HCT116 (cell line): ENCODE measurements at regions not wholly inside any gene's neighbourhood (a gene's known extent, or its start where the extent isn't known, plus 50 kb on each side); places are given as distances from the start of the nearest gene placed in this dataset.

ENCODE experiments used
- ATAC-seq: fragments of 200-7000 bp; cut with Tn5 transposase; 2 replicates; pipeline ENCODE4 v1.9.1; 2020; ENCODE audit warnings: mild to moderate bottlenecking, moderate library complexity
- BruUV-seq: library from RNA; stranded (reverse); fragments of 400-500 nt; replicated peaks from 2 replicates; lab custom pipeline; 2021; lab: Mats Ljungman, UMichigan
- CTCF ChIA-PET: fragments of 300-600 bp; sonication (Branson Sonifier 250); formaldehyde crosslinking; loops from one replicate; lab custom pipeline; 2021; ENCODE audit warnings: antibody characterized with exemption; lab: Charles Lee
- POLR2A ChIA-PET: fragments of 300-600, 350-600 bp; sonication (Branson Sonifier 250); formaldehyde crosslinking; loops from one replicate; lab custom pipeline; 2021; ENCODE audit warnings: antibody characterized with exemption; lab: Charles Lee
- RAD21 ChIA-PET, 2 experiments: fragments of 300-600 bp; sonication (Branson Sonifier 250); formaldehyde crosslinking; loops; one replicate each; lab custom pipeline; 2023; ENCODE audit warnings: low total read pairs in 2 of 2; ENCODE audit not compliant: uncharacterized antibody in 2 of 2, unreplicated experiment in 2 of 2, low non-redundant PET in 1 of 2; lab: Charles Lee
- DNase-seq: peaks from one replicate; pipeline ENCODE4 v3.0.0-alpha.2; 2010; ENCODE audit warnings: low read depth, low spot score
- H2AFZ ChIP-seq: fragments of 200-600 bp; shearing (Covaris generic), sonication (generic); 2 replicates; pipeline ENCODE4 v1.6.1; 2017; ENCODE audit warnings: low read depth, mixed run types, mixed read lengths, antibody characterized with exemption, low read length; ENCODE audit not compliant: poor library complexity, severe bottlenecking
- H3K27ac ChIP-seq: 2 replicates; pipeline ENCODE4 v1.5.1; 2012; ENCODE audit warnings: low read depth, low read length
- H3K27me3 ChIP-seq: fragments of 200-600 bp; sonication (generic); 2 replicates; pipeline ENCODE4 v1.6.1; 2016; ENCODE audit warnings: mixed run types, low read length, mixed read lengths; ENCODE audit not compliant: insufficient read depth
- H3K36me3 ChIP-seq, 2 experiments: fragments of 200-500 bp in 1 of 2; fragments of 200-600 bp in 1 of 2; sonication (Bioruptor generic) in 1 of 2; sonication (generic) in 1 of 2; 2 replicates each; pipeline versions ENCODE4 v1.5.1 to v1.6.1; 2014 to 2016; ENCODE audit warnings: low read length in 2 of 2, inconsistent platforms in 1 of 2, mixed read lengths in 1 of 2, mixed run types in 1 of 2; ENCODE audit not compliant: insufficient read depth in 2 of 2, control insufficient read depth in 1 of 2
- H3K4me1 ChIP-seq, 2 experiments: fragments of 200-600 bp in 1 of 2; sonication (generic) in 1 of 2; 2 replicates each; pipeline versions ENCODE4 v1.5.1 to v1.6.1; 2012 to 2017; ENCODE audit warnings: low read length in 2 of 2, inconsistent platforms in 1 of 2, mild to moderate bottlenecking in 1 of 2, mixed read lengths in 1 of 2, mixed run types in 1 of 2, moderate library complexity in 1 of 2; ENCODE audit not compliant: insufficient read depth in 2 of 2, control insufficient read depth in 1 of 2
- H3K4me2 ChIP-seq: fragments of 200-600 bp; sonication (generic); 2 replicates; pipeline ENCODE4 v1.6.1; 2017; ENCODE audit warnings: mixed run types, low read length, mixed read lengths
- H3K4me3 ChIP-seq, 2 experiments: fragments of 200-600 bp in 1 of 2; sonication (generic) in 1 of 2; replicated peaks in 1 of 2; 2 replicates each; pipeline ENCODE4 v1.5.1; 2011 to 2016; ENCODE audit warnings: low read length in 2 of 2, control low read depth in 1 of 2, low read depth in 1 of 2, mild to moderate bottlenecking in 1 of 2, mixed read lengths in 1 of 2, mixed run types in 1 of 2
- H3K79me2 ChIP-seq: fragments of 200-600 bp; sonication (generic); 2 replicates; pipeline ENCODE4 v1.6.1; 2017; ENCODE audit warnings: mild to moderate bottlenecking, mixed run types, low read length, moderate library complexity, mixed read lengths; ENCODE audit not compliant: insufficient read depth
- H3K9ac ChIP-seq: fragments of 200-600 bp; sonication (generic); 2 replicates; pipeline ENCODE4 v1.6.1; 2016; ENCODE audit warnings: low read length, mixed read lengths
- H3K9me2 ChIP-seq: fragments of 200-600 bp; sonication (generic), shearing (Covaris generic); 2 replicates; pipeline ENCODE4 v1.6.1; 2017; ENCODE audit warnings: mixed run types, mild to moderate bottlenecking, moderate library complexity; ENCODE audit not compliant: insufficient read depth
- H3K9me3 ChIP-seq, 2 experiments: fragments of 200-500 bp in 1 of 2; fragments of 200-600 bp in 1 of 2; sonication (Bioruptor generic) in 1 of 2; sonication (generic) in 1 of 2; 2 replicates each; pipeline ENCODE4 v1.6.1; 2014 to 2017; ENCODE audit warnings: low read length in 2 of 2, mixed read lengths in 2 of 2, inconsistent platforms in 1 of 2, low read depth in 1 of 2, mild to moderate bottlenecking in 1 of 2, mixed run types in 1 of 2, moderate library complexity in 1 of 2; ENCODE audit not compliant: control insufficient read depth in 1 of 2, insufficient read depth in 1 of 2
- H4K20me1 ChIP-seq: fragments of 200-600 bp; sonication (generic), shearing (Covaris generic); 2 replicates; pipeline ENCODE4 v1.6.1; 2017; ENCODE audit warnings: mixed run types, mild to moderate bottlenecking, moderate library complexity; ENCODE audit not compliant: insufficient read depth
- CBX3 ChIP-seq: IDR thresholded peaks from 2 replicates; pipeline ENCODE4 v1.6.1; 2012; ENCODE audit warnings: low read depth
- CTCF ChIP-seq, 3 experiments: fragments of 200-600 bp in 1 of 3; sonication (generic) in 1 of 3; IDR thresholded peaks in 2 of 3; conservative IDR thresholded peaks in 1 of 3; 2 replicates each; pipeline ENCODE4 v1.5.1; 2012 to 2017; ENCODE audit warnings: low read depth in 2 of 3, low read length in 2 of 3, antibody characterized with exemption in 1 of 3, borderline replicate concordance in 1 of 3, control low read depth in 1 of 3, mild to moderate bottlenecking in 1 of 3, mixed read lengths in 1 of 3, mixed run types in 1 of 3, moderate library complexity in 1 of 3; ENCODE audit not compliant: insufficient read depth in 1 of 3
- EZH2 ChIP-seq: fragments of 200-600 bp; sonication (generic); IDR thresholded peaks from 2 replicates; pipeline ENCODE4 v1.6.1; 2017; ENCODE audit warnings: antibody characterized with exemption, mixed run types
- EZH2phosphoT487 ChIP-seq: fragments of 200-600 bp; IDR thresholded peaks from 2 replicates; pipeline ENCODE4 v1.6.1; 2018; ENCODE audit warnings: antibody characterized with exemption, borderline replicate concordance
- FOSL1 ChIP-seq: IDR thresholded peaks from 2 replicates; pipeline ENCODE4 v1.6.1; 2012; ENCODE audit warnings: low read depth
- POLR2AphosphoS5 ChIP-seq: IDR thresholded peaks from 2 replicates; pipeline ENCODE4 v1.6.1; 2011; ENCODE audit warnings: mild to moderate bottlenecking, low read depth, low read length, moderate library complexity
- RAD21 ChIP-seq: IDR thresholded peaks from 2 replicates; pipeline ENCODE4 v1.6.1; 2012; ENCODE audit warnings: low read depth, mild to moderate bottlenecking
- REST ChIP-seq: IDR thresholded peaks from 2 replicates; pipeline ENCODE4 v1.6.1; 2012; ENCODE audit warnings: low read depth
- SIN3A ChIP-seq: IDR thresholded peaks from 2 replicates; pipeline ENCODE4 v1.6.1; 2012; ENCODE audit warnings: low read depth
- SP1 ChIP-seq: IDR thresholded peaks from 2 replicates; pipeline ENCODE4 v1.6.1; 2012; ENCODE audit warnings: low read depth
- ZFX ChIP-seq: fragments of 450-650 bp; IDR thresholded peaks from 2 replicates; pipeline ENCODE4 v1.6.1; 2017
- intact Hi-C: fragments of 100-400 bp; cut with micrococcal nuclease; formaldehyde crosslinking; loops from 2 replicates; pipeline ENCODE4 v1.10.0; 2022

DNA sequence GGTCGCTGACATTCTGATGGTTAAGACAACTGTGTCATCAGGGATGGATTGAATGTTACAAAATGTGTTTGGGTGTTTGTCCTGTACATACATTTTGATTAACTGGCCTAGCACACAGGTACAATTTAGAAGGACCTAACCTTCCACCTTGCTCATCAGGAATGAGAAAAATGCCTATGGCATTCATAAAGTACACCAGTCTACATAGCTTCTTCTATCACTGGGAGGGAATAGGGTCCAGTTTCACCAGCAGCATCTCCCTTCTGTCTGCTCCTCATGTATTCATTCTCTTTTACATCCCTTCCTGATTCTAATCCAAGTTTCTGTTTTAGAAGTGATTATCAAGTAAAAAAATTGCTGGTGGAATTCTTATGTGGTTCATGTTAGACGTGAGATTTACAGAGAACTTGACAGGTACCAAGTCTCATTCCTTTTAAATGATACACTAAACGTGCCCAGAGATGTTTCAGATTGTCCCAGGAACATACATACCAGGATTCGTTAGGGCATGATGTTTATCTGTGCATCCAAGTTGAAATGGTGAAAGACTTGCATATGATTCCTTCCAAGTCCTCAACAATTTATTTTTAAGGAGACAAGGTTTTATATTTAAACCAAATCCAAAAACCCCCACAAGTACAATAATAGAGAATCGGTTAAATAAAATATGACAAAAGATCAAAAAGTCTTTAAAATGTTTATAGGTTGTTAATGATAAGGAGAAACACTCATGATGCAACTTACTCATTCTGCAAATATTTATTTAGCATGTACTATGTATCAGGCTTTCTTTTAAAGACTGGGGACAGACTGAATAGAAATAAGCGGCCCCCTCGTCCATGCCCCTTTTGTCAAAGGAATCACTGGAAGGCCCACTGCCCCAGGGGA lies 359.1 kb downstream of the ZNF674 start:
- BruUV-seq = no TSS peak
- POLR2A ChIA-PET = no interaction called here
- Histone ChIP-seq H3K27me3 (no peaks in the 10 kb centered on the region), H3K36me3 (no peaks in the 10 kb centered on the region; a peak in 1 of 4 replicates), H3K9ac (peak overlapping the region; percentile 44)
- DNase-seq = no peak
- intact Hi-C loops = loop anchor here (10.0 kb wide), 1 partner anchor 189 kb away; no protein-coding TSS in a partner anchor
- CTCF ChIA-PET = no interaction called here
- TF ChIP-seq FOSL1 = no peak; the same call in 1 of the 2 replicates
- TF ChIP-seq RAD21 = no peak
- no peak for TF ChIP-seq CBX3
- no peak for TF ChIP-seq EZH2phosphoT487
- no peak for TF ChIP-seq CTCF (IDR thresholded peaks at IDR 0.05 in 2 of 3, conservative IDR thresholded peaks at IDR 0.05 in 1 of 3; ENCODE audit: borderline replicate concordance in 1 of 3, insufficient read depth in 1 of 3, low read depth in 2 of 3, low read length in 2 of 3)
- no peak for TF ChIP-seq EZH2
- TF ChIP-seq ZFX = no peak
- no peak for TF ChIP-seq POLR2AphosphoS5
- TF ChIP-seq SIN3A = no peak
- TF ChIP-seq REST = no peak
- no peak for TF ChIP-seq SP1
- TF ChIP-seq, all 23 proteins: peak for 0
- Histone ChIP-seq H4K20me1 (no peaks in the 10 kb centered on the region), H3K9me2 (no peaks in the 10 kb centered on the region), H2AFZ (no peak overlapping the region), H3K79me2 (no peaks in the 10 kb centered on the region), H3K4me2 (peak overlapping the region; percentile 55), H3K4me1 (peaks cover 35 to 52% of the 10 kb centered on the region in 2 experiments), H3K27ac (peak overlapping the region; percentile 89), H3K9me3 (no peaks in the 10 kb centered on the region), H3K4me3 (no peak overlapping the region)
- RAD21 ChIA-PET = no interaction called here
- peak; percentile 59; the same call in 1 of the 2 replicates for ATAC-seq
